Loucy (cell line): ENCODE measurements at regions not wholly inside any gene's neighbourhood (a gene's known extent, or its start where the extent isn't known, plus 50 kb on each side); places are given as distances from the start of the nearest gene placed in this dataset.

Source experiments
- CTCF ChIP-seq: fragments of 200-600 bp; sonication (generic); conservative IDR thresholded peaks from 2 replicates; pipeline ENCODE4 v1.5.1; 2014; ENCODE audit warnings: mild to moderate bottlenecking, antibody characterized with exemption, low read length
- EZH2phosphoT487 ChIP-seq: fragments of 200-600 bp; IDR thresholded peaks from 2 replicates; pipeline ENCODE4 v1.6.1; 2018; ENCODE audit warnings: antibody characterized with exemption, mild to moderate bottlenecking, moderate library complexity, borderline replicate concordance

- no peak for TF ChIP-seq CTCF
- TF ChIP-seq EZH2phosphoT487: no peak
These were observed 265.4 kb upstream of the MAGEB18 start for GRCh38 chrX:25872786-25873185.
